Fibroblast of skin of right biceps (primary cell): ENCODE measurements at regions not wholly inside any gene's neighbourhood (a gene's known extent, or its start where the extent isn't known, plus 50 kb on each side); places are given as distances from the start of the nearest gene placed in this dataset.
"Not testable (repeated sequence)": the region's sequence is repeated elsewhere in the genome, so short reads cannot be mapped to it uniquely, and the experiment has no call there.

Experiments used
- DNase-seq: peaks from one replicate; pipeline ENCODE4 v3.0.0-alpha.2; 2013

DNA sequence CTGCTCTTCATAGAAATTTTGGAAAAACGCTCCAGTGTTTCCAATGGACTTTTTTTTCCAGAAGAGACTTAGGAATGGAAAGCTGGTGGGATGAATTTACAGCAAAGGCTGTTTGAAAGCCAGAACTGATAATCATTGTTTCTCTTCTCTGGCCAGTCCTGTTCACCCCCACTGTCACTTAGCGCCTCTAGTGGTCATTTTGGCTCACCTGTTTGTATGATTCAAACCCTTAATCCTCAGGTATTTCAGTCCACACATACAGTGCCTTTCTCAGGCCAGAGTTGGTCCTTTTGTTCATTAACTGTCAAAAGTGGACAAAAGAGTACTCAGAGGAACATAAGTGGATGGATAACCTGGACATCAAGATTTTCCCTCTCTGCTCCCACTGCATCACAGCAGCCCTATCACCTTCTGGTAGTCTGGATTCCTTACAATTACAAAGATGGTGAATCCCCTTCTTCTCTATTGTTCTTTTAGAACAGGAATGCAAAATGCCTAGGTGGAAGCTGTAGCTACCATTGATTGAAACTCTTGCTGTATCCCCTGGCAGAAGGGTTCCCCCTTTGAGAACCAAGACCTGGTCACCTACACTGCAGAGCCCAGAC is 177.6 kb upstream of the OLFM3 start:
- DNase-seq, result no peak

DNA sequence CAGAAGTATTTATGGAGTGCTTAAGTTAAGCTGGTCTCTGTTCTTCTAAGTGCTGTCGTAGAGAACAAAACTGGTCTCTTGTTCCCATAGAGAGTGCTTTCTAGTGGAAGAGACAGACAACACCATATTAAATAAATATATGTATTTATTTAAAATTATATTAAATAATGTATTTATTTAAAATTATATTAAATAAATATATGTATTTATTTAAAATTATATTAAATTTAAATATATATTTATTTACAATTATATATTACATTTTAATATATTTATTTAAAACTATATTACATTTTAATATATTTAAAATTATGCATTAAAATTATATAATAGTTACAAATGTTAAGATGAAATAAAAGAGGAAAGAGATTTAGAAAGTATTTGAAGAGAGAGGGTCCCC is 175.5 kb upstream of the OLFM3 start:
- no peak for DNase-seq

DNA sequence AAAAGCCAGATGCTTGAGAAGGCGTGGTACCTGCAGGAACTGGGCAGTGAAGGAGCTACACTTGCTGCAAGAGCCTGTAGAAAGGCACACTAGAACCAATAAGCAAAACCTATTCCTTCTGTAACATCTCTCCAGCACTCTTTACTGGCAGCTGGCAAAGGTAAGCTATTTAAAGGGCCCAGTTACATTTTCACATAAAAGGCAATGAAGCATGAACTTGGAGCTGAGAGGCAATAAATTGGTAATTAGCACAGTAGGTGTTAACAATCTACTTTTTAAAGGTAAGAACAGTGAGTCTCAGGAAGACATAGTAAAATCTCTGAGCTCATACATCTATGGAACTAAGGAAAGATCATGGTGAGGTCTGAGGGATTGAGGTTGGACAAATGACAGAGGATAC is 167.1 kb upstream of the OLFM3 start:
- no peak for DNase-seq

DNA sequence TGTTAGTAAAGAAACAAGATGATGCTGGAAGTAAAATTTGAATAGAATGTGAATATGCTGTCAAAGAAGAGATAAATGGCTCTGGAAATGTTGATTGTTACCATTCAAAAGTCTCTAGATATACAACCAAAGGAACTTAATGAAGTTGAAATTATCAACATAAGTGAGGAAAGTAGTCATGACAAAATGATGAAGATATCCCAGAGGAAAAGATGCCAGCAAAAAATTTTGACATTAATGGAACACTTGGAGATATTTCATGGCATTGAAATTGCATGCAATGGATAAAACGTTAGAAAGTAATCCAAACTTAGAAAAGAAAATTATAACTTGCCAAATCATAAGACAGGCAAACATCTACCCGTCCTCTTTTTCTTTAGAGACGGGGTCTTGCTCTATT is 154.5 kb upstream of the OLFM3 start:
- DNase-seq, result no peak

DNA sequence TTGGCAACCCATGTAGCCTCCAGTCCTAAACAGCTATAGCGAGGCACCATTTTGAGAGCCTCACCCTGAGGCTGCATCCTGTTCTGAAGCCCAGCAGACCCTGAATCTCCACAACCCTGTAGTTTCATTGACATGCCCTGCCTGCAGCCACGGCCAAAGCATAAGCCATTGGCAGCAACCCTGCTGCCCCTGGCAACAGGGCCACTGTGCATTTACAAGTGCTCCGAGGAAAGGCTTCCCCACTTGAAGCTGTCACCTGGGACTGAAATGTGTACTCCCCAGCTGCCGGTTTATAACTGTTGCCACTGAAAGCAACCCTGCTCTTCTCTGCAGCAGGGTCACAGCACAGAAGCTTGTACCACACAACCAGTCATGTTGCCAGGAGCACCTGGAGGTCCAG is 124.2 kb upstream of the OLFM3 start:
- DNase-seq, result no peak

DNA sequence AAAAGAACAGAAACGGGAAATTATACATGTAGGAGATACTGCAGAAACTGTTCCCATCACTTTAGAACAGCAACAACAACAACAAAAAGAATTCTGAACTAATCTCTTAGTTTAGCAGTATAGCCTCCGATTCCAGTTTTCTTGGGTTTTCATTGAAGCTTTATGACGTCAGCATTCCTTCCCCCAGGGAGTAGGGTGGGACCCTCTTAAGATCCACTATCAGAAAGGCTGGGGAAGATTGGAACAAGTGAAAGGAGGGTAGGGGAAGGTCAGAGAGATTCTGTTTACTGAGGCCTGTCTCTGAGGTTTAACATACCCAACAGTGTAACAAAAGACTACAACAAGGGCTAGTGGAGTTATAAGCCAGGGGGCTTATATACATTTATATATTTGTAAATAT is 121.4 kb upstream of the OLFM3 start:
- no peak for DNase-seq

DNA sequence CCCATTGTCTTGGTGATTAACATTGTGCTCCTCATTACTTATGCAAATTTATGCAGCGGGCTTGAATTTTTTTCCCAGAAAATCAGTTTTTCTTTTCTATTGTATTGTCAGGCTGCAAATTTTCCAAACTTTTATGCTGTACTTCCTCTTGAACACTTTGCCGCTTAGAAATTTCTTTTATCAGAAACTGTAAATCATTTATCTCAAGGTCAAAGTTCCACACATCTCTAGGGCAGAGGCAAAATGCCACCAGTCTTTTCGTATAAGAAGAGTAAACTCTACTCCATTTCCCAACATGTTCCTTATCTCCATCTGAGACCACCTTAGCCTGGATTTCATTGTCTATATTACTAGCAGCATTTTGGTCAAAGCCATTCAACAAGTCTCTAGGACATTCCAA is 113.9 kb upstream of the OLFM3 start:
- no peak for DNase-seq

DNA sequence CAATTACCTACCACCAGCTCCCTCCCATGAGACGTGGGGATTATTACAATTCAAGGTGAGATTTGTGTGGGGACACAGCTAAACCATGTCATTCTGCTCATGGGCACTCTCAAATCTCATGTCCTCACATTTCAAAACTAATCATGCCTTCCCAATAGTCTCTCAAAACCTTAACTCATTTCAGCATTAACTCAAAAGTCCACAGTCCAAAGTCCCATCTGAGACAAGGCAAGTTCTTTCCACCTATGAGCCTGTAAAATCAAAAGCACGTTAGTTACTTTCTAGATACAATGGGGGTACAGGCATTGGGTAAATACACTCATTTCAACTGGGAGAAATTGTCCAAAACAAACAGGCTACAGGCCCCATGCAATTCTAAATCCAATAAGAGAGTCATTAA is 112.8 kb upstream of the OLFM3 start:
- not testable (repeated sequence) for DNase-seq

DNA sequence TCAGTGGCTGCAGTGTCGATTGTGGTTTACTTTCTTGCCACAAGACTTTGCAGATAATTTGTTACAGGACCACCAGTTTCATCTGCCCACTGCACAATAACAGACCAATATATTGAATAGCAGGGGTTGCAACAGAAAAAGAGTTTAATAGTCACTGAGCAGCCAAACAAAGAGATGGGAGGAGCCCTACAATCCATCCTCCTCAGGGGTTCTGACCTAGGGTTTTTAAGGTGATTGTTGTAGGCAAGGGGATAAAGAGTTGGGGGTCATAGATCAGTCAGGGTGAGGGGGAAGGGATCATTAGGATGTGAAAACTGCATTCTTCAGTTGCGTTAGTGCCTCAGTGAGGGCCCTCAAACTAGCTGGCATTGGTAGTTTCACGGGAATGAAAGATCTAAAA is 110.7 kb upstream of the OLFM3 start:
- no peak for DNase-seq

DNA sequence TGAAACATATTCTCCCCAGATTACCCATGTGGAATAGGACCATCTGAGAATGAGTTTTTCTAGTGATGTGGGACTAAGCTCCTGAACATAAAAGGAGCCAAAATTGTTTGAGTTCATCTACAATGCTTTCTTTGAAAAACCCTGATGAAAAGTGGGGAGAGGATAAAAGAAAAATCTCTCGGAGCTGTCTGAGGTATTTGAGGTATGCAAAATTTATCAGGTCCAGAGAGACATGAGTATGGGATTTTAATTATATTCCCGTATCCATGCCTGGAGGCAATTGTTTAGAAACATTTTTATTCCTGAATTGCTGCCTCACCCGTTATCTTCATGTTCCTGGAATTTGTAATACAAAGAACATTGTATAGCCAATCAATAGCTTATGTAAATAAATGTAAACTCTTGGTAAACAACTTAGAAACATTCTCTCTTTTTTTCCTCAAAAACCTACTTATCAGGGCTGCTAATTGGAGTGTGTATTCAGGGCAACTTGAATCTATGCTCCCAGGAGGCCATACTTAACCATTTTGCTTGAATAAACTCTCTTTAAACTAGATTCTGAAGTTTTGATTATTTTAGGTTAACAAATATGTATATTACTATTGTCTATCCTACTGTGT is 109.3 kb upstream of the OLFM3 start:
- no peak for DNase-seq

DNA sequence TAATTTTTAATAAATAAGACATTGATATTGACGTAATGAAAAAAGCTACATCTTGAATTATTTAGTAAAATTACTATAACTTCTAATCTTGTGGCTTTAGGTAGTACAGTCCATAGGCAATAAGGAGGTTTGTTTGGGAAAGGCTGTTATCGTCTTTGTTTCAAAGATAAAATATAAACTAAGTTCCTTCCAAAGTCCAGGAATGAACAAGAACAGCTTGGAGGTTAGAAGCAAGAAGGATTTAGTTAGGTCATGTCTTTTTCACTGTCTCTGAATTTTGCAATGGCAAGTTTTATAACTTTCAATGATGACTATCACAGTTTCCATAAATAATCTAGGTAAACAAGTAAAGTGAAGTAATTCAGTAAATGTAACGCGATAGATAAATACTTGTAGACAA is 106.9 kb upstream of the OLFM3 start:
- no peak for DNase-seq

DNA sequence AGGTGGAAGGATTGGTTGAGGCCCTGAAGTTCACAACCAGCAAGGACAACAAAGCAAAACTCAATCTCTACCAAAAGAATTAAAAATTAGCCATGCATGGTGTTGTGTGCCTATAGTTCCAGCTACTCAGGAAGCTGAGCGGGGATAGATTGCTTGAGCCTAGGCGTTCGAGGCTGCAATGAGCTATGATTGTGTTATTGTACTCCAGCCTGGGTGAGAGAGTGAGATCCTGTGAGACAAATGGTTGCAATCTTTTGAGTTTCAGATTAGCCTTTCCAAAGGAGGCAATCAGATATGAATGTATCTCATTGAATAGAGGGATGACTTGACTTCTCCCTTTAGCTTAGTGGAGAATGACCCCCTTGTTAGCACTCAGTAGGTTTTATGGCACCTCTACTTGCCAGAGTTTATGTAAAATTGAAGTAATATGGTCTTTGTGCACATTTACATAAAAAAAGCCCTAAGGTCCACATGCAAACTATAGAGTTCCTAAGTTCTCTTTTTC is 105.6 kb upstream of the OLFM3 start:
- no peak for DNase-seq

DNA sequence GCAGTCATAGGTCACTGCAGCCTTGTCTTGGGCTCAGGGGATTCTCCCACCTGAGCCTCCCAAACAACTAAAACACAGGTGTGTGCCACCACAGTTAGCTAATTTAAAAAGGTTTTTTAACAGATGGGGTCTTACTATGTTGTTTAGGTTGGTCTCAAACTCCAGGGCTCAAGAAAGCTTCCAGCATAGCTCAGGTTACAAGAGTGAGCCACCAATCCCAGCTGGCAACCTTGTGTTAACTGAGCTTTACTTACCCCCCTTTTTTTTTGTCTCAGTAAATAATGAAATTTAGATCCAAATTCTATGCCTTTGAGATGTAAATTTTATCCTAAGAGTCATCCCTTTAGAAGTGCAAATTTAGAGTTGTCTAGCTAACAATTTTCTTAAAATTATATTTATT is 103.9 kb upstream of the OLFM3 start:
- DNase-seq, result no peak

DNA sequence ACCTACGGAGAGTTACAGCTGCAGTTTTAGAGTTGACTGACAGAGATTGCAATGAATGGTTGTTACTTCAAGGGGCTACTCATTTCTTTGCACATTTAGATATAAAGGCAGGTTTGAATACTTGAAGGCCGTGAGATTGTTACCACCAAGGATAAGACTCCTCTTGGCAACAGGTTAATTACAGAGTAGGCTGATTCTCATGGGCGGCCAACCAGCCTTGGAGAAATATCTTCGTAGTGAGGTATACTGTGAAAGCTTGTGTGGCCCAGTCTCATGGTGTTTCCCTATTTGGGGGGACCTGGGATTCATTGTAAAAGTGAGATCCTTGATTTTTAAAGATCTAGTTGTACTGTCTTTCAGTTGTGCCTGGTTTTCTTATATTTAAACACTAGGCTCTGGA is 103.2 kb upstream of the OLFM3 start:
- no peak for DNase-seq

DNA sequence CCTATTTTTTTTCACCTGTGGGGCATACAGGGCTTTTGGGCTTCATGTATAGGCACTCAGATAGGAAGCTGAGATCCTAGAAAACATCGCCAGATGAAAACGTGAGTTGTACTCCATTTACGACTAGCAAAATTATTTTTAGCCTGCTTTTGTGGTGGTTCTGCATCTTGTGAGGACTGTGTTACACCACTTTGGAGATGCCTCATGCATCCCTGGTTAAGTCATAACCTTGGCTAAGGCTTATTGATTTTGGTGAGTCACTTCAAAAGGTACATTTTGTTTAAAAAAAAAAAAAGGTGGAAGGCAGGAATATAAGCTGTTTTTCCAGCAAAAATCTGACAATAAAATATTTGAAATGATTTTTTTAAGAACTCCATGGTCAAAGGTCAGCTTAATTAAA is 101.8 kb upstream of the OLFM3 start:
- DNase-seq, result no peak

DNA sequence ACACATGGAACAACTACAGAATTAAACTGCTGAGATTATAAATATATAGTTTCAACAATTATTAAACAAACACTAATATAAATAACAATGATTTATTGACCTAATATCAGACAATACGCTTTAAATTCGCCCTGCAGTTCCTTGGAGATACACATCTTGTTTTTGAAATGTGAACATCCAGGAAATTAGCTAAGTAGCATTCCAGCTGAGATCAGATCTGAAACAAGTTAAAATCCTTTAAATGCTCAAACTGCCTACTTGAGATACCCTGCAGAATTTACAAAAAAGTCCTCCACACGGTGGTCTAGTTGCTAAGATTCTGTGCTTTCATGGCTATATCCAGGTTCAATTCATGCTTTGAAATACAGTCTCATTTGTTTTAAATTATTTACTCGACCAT is 101.4 kb upstream of the OLFM3 start:
- no peak for DNase-seq

DNA sequence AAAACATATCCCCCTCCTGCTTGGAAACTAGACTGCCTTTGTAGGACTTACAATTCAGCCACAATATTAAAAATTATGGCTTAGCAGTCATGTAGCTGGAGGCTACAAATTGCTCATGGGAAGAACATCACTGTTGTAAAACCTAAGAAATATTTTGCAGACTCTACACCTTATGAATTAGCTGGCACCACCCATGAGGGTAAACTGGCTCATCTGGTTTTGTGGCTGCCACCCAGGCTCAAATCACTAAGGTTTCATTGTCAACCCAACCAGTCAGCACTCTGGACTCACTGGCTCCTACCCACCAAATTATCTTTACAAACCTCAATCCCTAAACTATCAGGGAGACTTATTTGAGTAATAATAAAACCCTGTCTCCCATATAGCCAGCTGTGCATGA is 100.7 kb upstream of the OLFM3 start:
- no peak for DNase-seq

DNA sequence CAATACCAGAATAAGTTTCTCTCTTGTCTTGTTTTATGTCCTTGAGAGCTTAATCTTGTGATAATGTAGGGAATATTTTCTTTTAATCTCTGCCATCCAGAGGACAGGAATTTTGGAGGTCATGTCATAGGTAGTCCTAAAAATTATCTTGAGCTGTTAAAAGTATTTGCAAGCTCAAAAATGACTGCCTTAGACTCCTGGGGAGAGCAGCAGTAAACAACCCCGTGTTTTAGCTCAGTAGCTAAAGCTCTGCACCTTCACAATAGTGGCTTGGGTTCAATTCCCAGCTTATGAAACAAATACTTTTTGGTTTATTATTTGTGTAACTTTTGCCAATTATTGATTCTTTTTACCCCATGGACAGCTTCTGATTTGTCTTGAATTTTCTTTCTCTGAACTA is 99.4 kb upstream of the OLFM3 start:
- DNase-seq, result no peak

DNA sequence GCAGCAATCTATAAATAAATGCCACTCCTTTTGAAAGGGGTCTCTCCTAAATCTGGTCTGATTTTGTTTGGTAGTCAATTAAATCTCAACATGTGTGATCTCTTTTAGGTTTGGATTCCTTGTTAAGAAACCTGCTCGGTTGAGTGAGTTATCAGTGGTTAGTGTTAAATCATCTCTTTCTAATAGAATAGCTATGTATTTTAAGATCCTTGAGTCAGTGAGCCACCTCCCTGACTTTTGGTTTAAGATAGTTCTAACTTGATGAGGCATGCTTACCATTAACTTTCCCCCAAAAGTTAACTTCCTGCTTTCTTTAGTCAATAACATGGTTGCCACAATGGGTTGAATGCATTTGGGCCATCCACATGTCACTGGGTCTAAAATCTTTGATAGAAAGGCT is 93.1 kb upstream of the OLFM3 start:
- no peak for DNase-seq

DNA sequence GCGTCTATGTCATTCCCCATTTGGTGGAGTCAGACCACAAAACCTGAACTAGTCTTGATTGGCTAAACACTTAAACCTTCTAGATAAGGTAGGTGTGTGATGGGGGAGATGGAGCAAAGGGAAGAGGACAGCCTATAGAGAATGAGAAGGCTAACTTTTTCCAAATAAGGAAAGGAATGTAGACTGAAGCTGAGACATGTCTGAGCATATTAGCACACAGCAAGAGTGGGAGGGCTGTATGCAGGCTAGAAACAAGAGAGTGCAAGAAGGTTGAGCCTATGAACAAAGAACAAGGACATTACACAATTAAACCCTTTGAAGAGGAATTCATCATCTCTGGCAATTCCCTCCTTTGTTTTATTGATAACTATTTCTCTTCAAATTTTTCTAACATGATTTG is 89.2 kb upstream of the OLFM3 start:
- DNase-seq, result no peak

DNA sequence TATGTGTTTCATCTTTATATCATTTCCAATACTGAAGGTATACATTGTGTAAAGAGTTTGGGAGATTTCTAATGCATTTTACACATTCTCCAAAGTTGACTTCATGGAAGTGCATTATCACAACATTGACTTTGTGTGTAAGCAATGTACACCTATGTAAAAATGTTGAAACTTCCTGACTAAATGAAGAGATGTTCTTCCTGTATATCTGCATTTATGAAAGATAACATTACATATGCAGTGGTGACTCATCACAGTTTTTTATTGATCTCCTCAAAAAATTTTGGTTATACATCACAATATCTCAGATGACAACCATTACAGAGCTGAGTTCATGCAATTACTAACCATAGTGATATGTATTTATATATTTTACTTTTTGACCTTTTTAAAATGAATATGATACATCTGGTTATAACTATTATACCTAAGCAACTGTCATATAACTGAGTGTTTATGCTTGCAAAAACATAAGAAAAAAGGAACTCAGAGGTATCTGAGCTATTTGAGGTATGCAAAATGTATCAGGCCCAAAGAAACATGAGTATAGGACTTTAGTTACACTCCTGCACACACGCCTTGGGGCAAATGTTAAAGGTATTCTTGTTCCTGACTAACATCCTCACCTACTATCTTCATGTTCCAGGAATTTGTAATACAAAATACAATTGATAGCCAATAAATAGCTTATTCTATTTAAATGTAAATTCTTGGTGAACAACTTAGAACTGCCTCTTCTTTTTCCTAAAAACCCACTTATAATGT is 88.2 kb upstream of the OLFM3 start:
- DNase-seq, result no peak

DNA sequence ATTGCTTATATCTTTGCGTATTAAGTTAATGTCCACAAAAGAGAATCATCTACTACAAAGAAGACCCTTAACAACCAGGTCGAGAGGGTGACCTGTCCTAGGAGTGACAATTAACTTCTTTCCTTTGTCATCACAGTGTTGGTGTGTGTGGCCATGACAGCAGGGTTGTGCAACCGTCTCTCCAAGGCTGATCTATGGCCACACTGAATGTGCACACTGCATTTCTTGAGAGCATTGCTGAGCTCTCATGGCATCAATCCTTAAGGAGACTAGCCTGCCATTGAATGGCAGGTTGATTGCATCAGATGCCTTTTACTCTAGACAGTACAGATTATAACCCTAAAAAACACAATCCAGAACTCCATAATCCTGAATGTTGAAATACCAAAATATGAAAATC is 86.5 kb upstream of the OLFM3 start:
- no peak for DNase-seq

DNA sequence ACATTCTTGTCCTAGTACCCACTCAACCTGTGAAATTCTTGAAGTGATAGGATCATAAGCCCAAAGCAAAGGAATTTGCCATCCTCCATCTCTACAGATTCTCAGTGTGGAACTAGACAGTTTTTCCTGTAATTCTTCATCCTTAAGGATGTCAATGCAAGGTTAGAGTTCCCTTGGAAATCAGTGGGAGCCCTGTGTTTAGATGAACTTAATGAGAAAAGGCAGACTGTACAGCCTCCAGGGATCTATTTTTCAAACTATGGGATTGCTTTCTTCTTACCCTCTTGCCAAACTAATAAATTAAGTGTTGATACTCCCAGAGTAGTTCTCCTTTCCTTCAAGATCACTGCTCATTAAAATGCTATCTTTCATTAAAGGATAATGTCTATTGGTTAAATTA is 78.1 kb upstream of the OLFM3 start:
- DNase-seq, result no peak

DNA sequence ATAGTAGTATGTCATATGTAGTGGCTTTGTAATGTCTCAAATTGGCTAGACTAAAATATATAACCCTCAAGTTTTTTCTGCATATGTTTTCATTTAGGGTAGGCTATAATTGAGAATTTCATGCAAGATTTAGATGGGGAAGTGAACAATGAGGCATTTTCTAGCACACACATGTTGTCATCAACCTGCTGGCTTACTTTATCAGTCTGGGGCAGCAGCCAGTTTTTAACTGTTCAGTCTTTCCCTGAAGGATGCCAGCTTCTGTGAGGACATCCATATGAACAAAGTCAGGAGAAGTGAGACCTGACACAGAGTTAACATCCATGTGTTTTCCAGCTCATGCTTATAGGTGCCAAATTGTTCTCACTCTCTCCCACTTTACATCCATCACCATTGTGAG is 74.7 kb upstream of the OLFM3 start:
- DNase-seq, result no peak

DNA sequence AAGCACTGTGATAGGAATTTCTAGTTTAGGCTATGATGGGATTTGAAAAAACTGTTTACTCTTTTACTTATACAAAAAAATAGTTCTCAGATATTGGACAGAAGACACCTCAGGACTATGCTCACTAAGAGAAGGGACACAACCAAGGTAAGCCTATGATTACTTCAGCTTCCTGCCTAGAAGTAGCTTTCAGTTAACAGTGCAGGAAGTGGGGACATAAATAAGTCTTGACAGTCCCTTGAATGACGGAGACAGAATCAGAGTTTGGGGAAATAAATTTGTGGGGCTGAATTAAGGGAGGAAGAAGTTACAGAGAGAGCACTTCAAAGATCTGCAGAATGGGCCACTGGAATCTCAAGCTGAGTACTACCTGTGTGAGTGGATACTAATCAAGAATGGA is 53.8 kb upstream of the OLFM3 start:
- no peak for DNase-seq
